GF-D8 (cell line): ENCODE measurements at regions not wholly inside any gene's neighbourhood (a gene's known extent, or its start where the extent isn't known, plus 50 kb on each side); places are given as distances from the start of the nearest gene placed in this dataset.

ENCODE experiments used
- DNase-seq: peaks from one replicate; lab custom pipeline; 2025; lab: John Stamatoyannopoulos, UW

- DNase-seq: no peak
Measured at GRCh38 chr7:28293527-28293835, 112.9 kb upstream of the JAZF1 start.

- DNase-seq: no peak
Measured at GRCh38 chr7:28296571-28297483, 115.5 kb upstream of the CREB5 start.

- no peak for DNase-seq
Measured at GRCh38 chr7:28297801-28298459, 114.4 kb upstream of the CREB5 start.

GRCh38 chr7:28298870-28299518, 113.3 kb upstream of the CREB5 start:
- DNase-seq: no peak

- no peak for DNase-seq
Measured at GRCh38 chr7:28299556-28299955, 112.8 kb upstream of the CREB5 start.

GRCh38 chr7:28300488-28300887, 111.8 kb upstream of the CREB5 start:
- no peak for DNase-seq

- no peak for DNase-seq
Measured at GRCh38 chr7:28301148-28301641, 111.1 kb upstream of the CREB5 start.

GRCh38 chr7:28304290-28304689, 108.0 kb upstream of the CREB5 start:
- DNase-seq: no peak

GRCh38 chr7:28309704-28310459, 102.4 kb upstream of the CREB5 start:
- DNase-seq: no peak

GRCh38 chr7:28310460-28310848, 101.9 kb upstream of the CREB5 start:
- no peak for DNase-seq

- no peak for DNase-seq
Measured at GRCh38 chr7:28311670-28312069, 100.6 kb upstream of the CREB5 start.

GRCh38 chr7:28312948-28313347, 99.4 kb upstream of the CREB5 start:
- no peak for DNase-seq

- DNase-seq: no peak
Measured at GRCh38 chr7:28314841-28315240, 97.5 kb upstream of the CREB5 start.

- no peak for DNase-seq
Measured at GRCh38 chr7:28315565-28316410, 96.5 kb upstream of the CREB5 start.

GRCh38 chr7:28316489-28316888, 95.8 kb upstream of the CREB5 start:
- no peak for DNase-seq

- DNase-seq: no peak
Measured at GRCh38 chr7:28318101-28318762, 94.1 kb upstream of the CREB5 start.

GRCh38 chr7:28323833-28324232, 88.5 kb upstream of the CREB5 start:
- DNase-seq: no peak

GRCh38 chr7:28328146-28328545, 84.2 kb upstream of the CREB5 start:
- no peak for DNase-seq

- DNase-seq: no peak
Measured at GRCh38 chr7:28328822-28329660, 83.3 kb upstream of the CREB5 start.
